IMR-90 (cell line): ENCODE measurements at regions not wholly inside any gene's neighbourhood (a gene's known extent, or its start where the extent isn't known, plus 50 kb on each side); places are given as distances from the start of the nearest gene placed in this dataset.

ENCODE experiments used
- ATAC-seq: fragments of 200-7000 bp; cut with Tn5 transposase; 2 replicates; pipeline ENCODE4 v1.9.1; 2020; ENCODE audit warnings: low read depth, mild to moderate bottlenecking, moderate library complexity
- BruUV-seq: library from RNA; stranded (reverse); fragments of 400-500 nt; replicated peaks from 2 replicates; lab custom pipeline; 2021; lab: Mats Ljungman, UMichigan
- CTCF ChIA-PET: fragments of 300-600 bp; formaldehyde crosslinking; extraction: SDS; loops from one replicate; lab custom pipeline; 2021; ENCODE audit warnings: antibody characterized with exemption; lab: Yijun Ruan, JAX
- POLR2A ChIA-PET: fragments of 300-600 bp; sonication (Branson Sonifier 250); formaldehyde crosslinking; loops from one replicate; lab custom pipeline; 2022; ENCODE audit warnings: antibody characterized with exemption; ENCODE audit not compliant: unreplicated experiment; lab: Charles Lee
- DNase-seq: peaks from one replicate; pipeline ENCODE4 v3.0.0; 2013
- H2AFZ ChIP-seq: replicated peaks from 2 replicates; pipeline ENCODE3; 2013; ENCODE audit warnings: low read length, mild to moderate bottlenecking; ENCODE audit not compliant: poor library complexity
- H2AK5ac ChIP-seq: 2 replicates; pipeline ENCODE4 v1.6.1; 2013; ENCODE audit warnings: low read depth, low read length, inconsistent platforms
- H2AK9ac ChIP-seq: replicated peaks from 2 replicates; pipeline ENCODE3; 2013; ENCODE audit warnings: mild to moderate bottlenecking, low read depth, low read length, moderate library complexity; ENCODE audit not compliant: poor library complexity
- H2BK120ac ChIP-seq: 2 replicates; pipeline ENCODE4 v1.6.1; 2013; ENCODE audit warnings: low read depth, low read length, inconsistent platforms
- H2BK15ac ChIP-seq: 3 replicates; pipeline ENCODE4 v1.6.1; 2013; ENCODE audit warnings: low read depth, low read length, inconsistent platforms
- H2BK20ac ChIP-seq: 2 replicates; pipeline ENCODE4 v1.6.1; 2013; ENCODE audit warnings: low read depth, mild to moderate bottlenecking, inconsistent platforms, low read length, moderate library complexity
- H2BK5ac ChIP-seq: 2 replicates; pipeline ENCODE4 v1.6.1; 2013; ENCODE audit warnings: mild to moderate bottlenecking, low read depth, low read length, inconsistent platforms; ENCODE audit not compliant: poor library complexity, severe bottlenecking
- H3K14ac ChIP-seq: replicated peaks from 2 replicates; pipeline ENCODE4 v1.6.1; 2013; ENCODE audit warnings: low read depth, low read length, inconsistent platforms
- H3K18ac ChIP-seq: 2 replicates; pipeline ENCODE4 v1.6.1; 2013; ENCODE audit warnings: low read depth, low read length, control low read depth
- H3K23ac ChIP-seq: 2 replicates; pipeline ENCODE4 v1.6.1; 2013; ENCODE audit warnings: low read depth, low read length, inconsistent platforms
- H3K27ac ChIP-seq: 2 replicates; pipeline ENCODE4 v1.5.1; 2013; ENCODE audit warnings: mild to moderate bottlenecking, control low read depth, low read length; ENCODE audit not compliant: insufficient read depth
- H3K27me3 ChIP-seq: 2 replicates; pipeline ENCODE4 v1.6.1; 2013; ENCODE audit warnings: low read length; ENCODE audit not compliant: control insufficient read depth, insufficient read depth
- H3K36me3 ChIP-seq: 2 replicates; pipeline ENCODE4 v1.6.1; 2013; ENCODE audit warnings: low read length, mixed read lengths; ENCODE audit not compliant: control insufficient read depth, insufficient read depth
- H3K4ac ChIP-seq: 2 replicates; pipeline ENCODE4 v1.6.1; 2013; ENCODE audit warnings: low read depth, low read length, inconsistent platforms
- H3K4me1 ChIP-seq: 2 replicates; pipeline ENCODE4 v1.6.1; 2013; ENCODE audit warnings: low read length, mixed read lengths; ENCODE audit not compliant: control insufficient read depth, insufficient read depth
- H3K4me2 ChIP-seq: 2 replicates; pipeline ENCODE4 v1.6.1; 2013; ENCODE audit warnings: low read depth, mild to moderate bottlenecking, control low read depth, low read length, moderate library complexity
- H3K4me3 ChIP-seq: 2 replicates; pipeline ENCODE4 v1.5.1; 2013; ENCODE audit warnings: low read depth, mild to moderate bottlenecking, control low read depth, low read length, moderate library complexity; ENCODE audit not compliant: insufficient read depth
- H3K56ac ChIP-seq: 2 replicates; pipeline ENCODE4 v1.6.1; 2013; ENCODE audit warnings: low read length, inconsistent platforms; ENCODE audit not compliant: insufficient read depth; ENCODE audit errors: extremely low read depth
- H3K79me1 ChIP-seq, 2 experiments: 2 replicates each; pipeline ENCODE4 v1.6.1; 2013; ENCODE audit warnings: low read length in 2 of 2, inconsistent platforms in 1 of 2, low read depth in 1 of 2
- H3K9ac ChIP-seq: 2 replicates; pipeline ENCODE4 v1.6.1; 2013; ENCODE audit warnings: low read depth, low read length, control low read depth
- H3K9me1 ChIP-seq: 2 replicates; pipeline ENCODE4 v1.6.1; 2013; ENCODE audit warnings: low read length, inconsistent platforms; ENCODE audit not compliant: insufficient read depth
- H3K9me3 ChIP-seq: 2 replicates; pipeline ENCODE4 v1.6.1; 2013; ENCODE audit warnings: low read length; ENCODE audit not compliant: control insufficient read depth, insufficient read depth
- H4K20me1 ChIP-seq: 2 replicates; pipeline ENCODE4 v1.6.1; 2013; ENCODE audit warnings: low read length, inconsistent platforms; ENCODE audit not compliant: insufficient read depth
- H4K5ac ChIP-seq: 2 replicates; pipeline ENCODE4 v1.6.1; 2013; ENCODE audit warnings: mild to moderate bottlenecking, low read depth, low read length, control low read depth
- H4K8ac ChIP-seq, 2 experiments: 2 replicates each; pipeline ENCODE4 v1.6.1; 2013; ENCODE audit warnings: low read depth in 2 of 2, low read length in 2 of 2, control low read depth in 1 of 2, inconsistent platforms in 1 of 2
- H4K91ac ChIP-seq: 2 replicates; pipeline ENCODE4 v1.6.1; 2013; ENCODE audit warnings: low read depth, low read length, inconsistent platforms; ENCODE audit not compliant: insufficient read depth
- BHLHE40 ChIP-seq: fragments of 150-350 bp; IDR thresholded peaks from 2 replicates; pipeline ENCODE4 v1.6.1; 2016; ENCODE audit warnings: mild to moderate bottlenecking, low read depth, low read length
- CTCF ChIP-seq: conservative IDR thresholded peaks from 2 replicates; pipeline ENCODE4 v1.5.1; 2012; ENCODE audit warnings: mild to moderate bottlenecking, low read depth, low read length, improper control_type of control experiment
- ELK1 ChIP-seq: fragments of 150-350 bp; IDR thresholded peaks from 2 replicates; pipeline ENCODE4 v1.6.1; 2016; ENCODE audit warnings: low read depth, mild to moderate bottlenecking, low read length, moderate library complexity, borderline replicate concordance
- FOS ChIP-seq: fragments of 150-350 bp; IDR thresholded peaks from 2 replicates; pipeline ENCODE4 v1.6.1; 2016; ENCODE audit warnings: low read depth, low read length
- MAZ ChIP-seq: IDR thresholded peaks from 2 replicates; pipeline ENCODE4 v1.6.1; 2012; ENCODE audit warnings: low read depth, mild to moderate bottlenecking, low read length, improper control_type of control experiment, moderate library complexity, borderline replicate concordance
- MXI1 ChIP-seq: IDR thresholded peaks from 2 replicates; pipeline ENCODE4 v1.6.1; 2012; ENCODE audit warnings: low read depth, mild to moderate bottlenecking, low read length, moderate library complexity, borderline replicate concordance
- NFE2L2 ChIP-seq: fragments of 150-350 bp; IDR thresholded peaks from 2 replicates; pipeline ENCODE4 v1.6.1; 2016; ENCODE audit warnings: low read depth, mild to moderate bottlenecking, low read length
- RAD21 ChIP-seq: IDR thresholded peaks from 2 replicates; pipeline ENCODE4 v1.6.1; 2012; ENCODE audit warnings: low read length, improper control_type of control experiment
- RCOR1 ChIP-seq: IDR thresholded peaks from 2 replicates; pipeline ENCODE4 v1.6.1; 2012; ENCODE audit warnings: mild to moderate bottlenecking, low read length, improper control_type of control experiment; ENCODE audit not compliant: insufficient replicate concordance
- SMC3 ChIP-seq: fragments of 150-350 bp; IDR thresholded peaks from 2 replicates; pipeline ENCODE4 v1.6.1; 2016; ENCODE audit warnings: low read depth, mild to moderate bottlenecking, antibody characterized with exemption, low read length, moderate library complexity
- WGBS, 2 experiments: methylation state at CpG; one replicate each; pipeline versions ENCODE4 v1.1.5 to v1.1.7; 2013; ENCODE audit warnings: missing lambda C conversion rate in 2 of 2; ENCODE audit not compliant: insufficient read length in 1 of 2; ENCODE audit errors: extremely low coverage in 2 of 2; 5-methylcytosine and 5-hydroxymethylcytosine counted together
- dilution Hi-C: fragments of 300-500 bp; cut with HindIII; formaldehyde crosslinking; loops from one replicate; pipeline ENCODE4 v1.14.3; 2018; ENCODE audit warnings: low sequenced_read_pairs; ENCODE audit not compliant: unreplicated experiment
- in situ Hi-C: fragments of 300-500 bp; cut with MboI; formaldehyde crosslinking; loops from 3 replicates; pipeline ENCODE4 v1.14.3; 2019; ENCODE audit warnings: low sequenced_read_pairs, inconsistent platforms, mixed read lengths
- intact Hi-C: fragments of 100-400 bp; cut with micrococcal nuclease; formaldehyde crosslinking; loops from 2 replicates; pipeline ENCODE4 v1.10.0; 2022

GRCh38 chr16:77548766-77549165 is 113.9 kb upstream of the ADAMTS18 start:
- H3K27ac ChIP-seq: no peak overlapping the region
- no peak overlapping the region for H2AFZ ChIP-seq
- H3K4me2 ChIP-seq: no peak overlapping the region
- H3K4me3 ChIP-seq: no peak overlapping the region
- no peak for ATAC-seq
- no peak overlapping the region for H4K8ac ChIP-seq
- H3K4me1 ChIP-seq: no peaks in the 10 kb centered on the region
- no peak overlapping the region for H4K5ac ChIP-seq
- H2BK20ac ChIP-seq: no peak overlapping the region
- CTCF ChIA-PET: no interaction called here
- H3K56ac ChIP-seq: no peak overlapping the region
- H2BK15ac ChIP-seq: no peak overlapping the region
- H4K91ac ChIP-seq: no peak overlapping the region
- H2AK5ac ChIP-seq: no peak overlapping the region
- no peak overlapping the region for H3K9ac ChIP-seq
- H3K79me1 ChIP-seq: no peaks in the 10 kb centered on the region
- H3K4ac ChIP-seq: no peak overlapping the region
- no peak overlapping the region for H3K23ac ChIP-seq
- no peaks in the 10 kb centered on the region for H3K36me3 ChIP-seq
- no peak overlapping the region for H2BK5ac ChIP-seq
- no peak overlapping the region for H3K14ac ChIP-seq
- no peaks in the 10 kb centered on the region for H3K9me1 ChIP-seq
- dilution Hi-C loops (no loop called here), intact Hi-C loops (no loop called here), in situ Hi-C loops (no loop called here)
- no TSS peak for BruUV-seq
- H4K20me1 ChIP-seq: no peaks in the 10 kb centered on the region
- H3K9me3 ChIP-seq: no peaks in the 10 kb centered on the region
- no peaks in the 10 kb centered on the region for H3K27me3 ChIP-seq
- no CpG with 5 or more reads among the region's 2 CpGs for WGBS, 2 experiments
- DNase-seq: peak; percentile 5
- TF ChIP-seq MXI1 (no peak), MAZ (no peak), SMC3 (no peak), ELK1 (no peak), CTCF (no peak), BHLHE40 (no peak), NFE2L2 (no peak), RAD21 (no peak), RCOR1 (no peak), FOS (no peak)
- H2BK120ac ChIP-seq: no peak overlapping the region
- no peak overlapping the region for H3K18ac ChIP-seq
- H2AK9ac ChIP-seq: no peak overlapping the region
- POLR2A ChIA-PET: no interaction called here
